ENCODE measurements at regions not wholly inside any gene's neighbourhood (a gene's known extent, or its start where the extent isn't known, plus 50 kb on each side); places are given as distances from the start of the nearest gene placed in this dataset.

DNA sequence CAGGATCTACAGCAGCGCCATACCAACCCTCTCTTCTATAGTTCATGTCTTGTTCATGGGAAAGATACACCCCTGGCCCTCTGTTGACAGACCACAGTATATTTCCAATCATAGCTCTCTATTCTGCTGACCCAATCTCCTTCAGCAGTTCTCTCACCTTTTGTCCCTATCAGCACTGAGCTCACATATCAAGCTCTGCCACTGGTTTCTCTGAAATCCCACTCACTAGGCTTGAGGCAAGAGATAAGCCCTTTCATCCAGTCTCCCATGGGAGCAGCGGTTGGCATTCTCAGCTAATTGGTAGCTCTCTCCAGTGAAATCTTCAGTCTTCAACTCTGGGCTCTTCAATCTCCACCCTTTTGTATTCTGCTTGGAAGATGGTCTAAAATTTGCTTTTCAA is 313.4 kb downstream of the GJA1 start:
- TF ChIP-seq TAF1 (IDR thresholded peaks at IDR 0.05; ENCODE audit: borderline replicate concordance, insufficient read depth, low read length) (no peak), FOXP2 (optimal IDR thresholded peaks at IDR 0.05; ENCODE audit: borderline replicate concordance, extremely low read depth, extremely low read length, insufficient read depth) (no peak), SIN3A (IDR thresholded peaks at IDR 0.05; ENCODE audit: borderline replicate concordance, insufficient read depth, low read length) (no peak), POLR2AphosphoS5 (IDR thresholded peaks at IDR 0.05; ENCODE audit: low read depth, low read length) (no peak)
- TF ChIP-seq, protein P1, sequence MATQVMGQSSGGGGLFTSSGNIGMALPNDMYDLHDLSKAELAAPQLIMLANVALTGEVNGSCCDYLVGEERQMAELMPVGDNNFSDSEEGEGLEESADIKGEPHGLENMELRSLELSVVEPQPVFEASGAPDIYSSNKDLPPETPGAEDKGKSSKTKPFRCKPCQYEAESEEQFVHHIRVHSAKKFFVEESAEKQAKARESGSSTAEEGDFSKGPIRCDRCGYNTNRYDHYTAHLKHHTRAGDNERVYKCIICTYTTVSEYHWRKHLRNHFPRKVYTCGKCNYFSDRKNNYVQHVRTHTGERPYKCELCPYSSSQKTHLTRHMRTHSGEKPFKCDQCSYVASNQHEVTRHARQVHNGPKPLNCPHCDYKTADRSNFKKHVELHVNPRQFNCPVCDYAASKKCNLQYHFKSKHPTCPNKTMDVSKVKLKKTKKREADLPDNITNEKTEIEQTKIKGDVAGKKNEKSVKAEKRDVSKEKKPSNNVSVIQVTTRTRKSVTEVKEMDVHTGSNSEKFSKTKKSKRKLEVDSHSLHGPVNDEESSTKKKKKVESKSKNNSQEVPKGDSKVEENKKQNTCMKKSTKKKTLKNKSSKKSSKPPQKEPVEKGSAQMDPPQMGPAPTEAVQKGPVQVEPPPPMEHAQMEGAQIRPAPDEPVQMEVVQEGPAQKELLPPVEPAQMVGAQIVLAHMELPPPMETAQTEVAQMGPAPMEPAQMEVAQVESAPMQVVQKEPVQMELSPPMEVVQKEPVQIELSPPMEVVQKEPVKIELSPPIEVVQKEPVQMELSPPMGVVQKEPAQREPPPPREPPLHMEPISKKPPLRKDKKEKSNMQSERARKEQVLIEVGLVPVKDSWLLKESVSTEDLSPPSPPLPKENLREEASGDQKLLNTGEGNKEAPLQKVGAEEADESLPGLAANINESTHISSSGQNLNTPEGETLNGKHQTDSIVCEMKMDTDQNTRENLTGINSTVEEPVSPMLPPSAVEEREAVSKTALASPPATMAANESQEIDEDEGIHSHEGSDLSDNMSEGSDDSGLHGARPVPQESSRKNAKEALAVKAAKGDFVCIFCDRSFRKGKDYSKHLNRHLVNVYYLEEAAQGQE (IDR thresholded peaks at IDR 0.05; ENCODE audit: insufficient read depth in 1 of 2, low read depth in 2 of 2, low read length in 2 of 2): no peak

GRCh38 chr6:121755485-121755884 is 320.0 kb downstream of the GJA1 start:
- no peak for TF ChIP-seq TAF1 (IDR thresholded peaks at IDR 0.05; ENCODE audit: borderline replicate concordance, insufficient read depth, low read length)
- no peak for TF ChIP-seq FOXP2 (optimal IDR thresholded peaks at IDR 0.05; ENCODE audit: borderline replicate concordance, extremely low read depth, extremely low read length, insufficient read depth)
- no peak for TF ChIP-seq SIN3A (IDR thresholded peaks at IDR 0.05; ENCODE audit: borderline replicate concordance, insufficient read depth, low read length)
- TF ChIP-seq, protein P1 (IDR thresholded peaks at IDR 0.05; ENCODE audit: insufficient read depth in 1 of 2, low read depth in 2 of 2, low read length in 2 of 2): no peak
- TF ChIP-seq POLR2AphosphoS5 (IDR thresholded peaks at IDR 0.05; ENCODE audit: low read depth, low read length): no peak

DNA sequence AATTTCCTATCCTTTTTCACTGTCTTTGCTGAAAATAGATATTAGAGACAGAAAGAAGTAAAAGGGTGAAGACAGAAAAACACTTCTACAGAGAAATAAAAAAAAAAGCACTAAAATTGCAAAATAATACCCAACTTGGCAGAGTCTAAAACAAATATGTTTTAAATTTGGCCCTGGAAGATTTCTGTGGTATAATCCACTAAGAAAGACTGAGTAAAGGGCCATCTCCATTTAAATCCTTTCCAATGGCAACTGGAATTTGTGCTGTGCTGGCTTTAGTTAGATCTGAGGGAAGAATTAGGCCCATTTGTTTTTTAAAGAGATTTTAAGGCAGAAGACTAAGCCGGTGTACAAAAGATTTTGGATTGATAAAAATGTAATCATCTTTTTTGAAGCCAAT is 321.2 kb downstream of the GJA1 start:
- TF ChIP-seq SIN3A (IDR thresholded peaks at IDR 0.05; ENCODE audit: borderline replicate concordance, insufficient read depth, low read length): no peak
- no peak for TF ChIP-seq TAF1 (IDR thresholded peaks at IDR 0.05; ENCODE audit: borderline replicate concordance, insufficient read depth, low read length)
- TF ChIP-seq POLR2AphosphoS5 (IDR thresholded peaks at IDR 0.05; ENCODE audit: low read depth, low read length): no peak
- no peak for TF ChIP-seq FOXP2 (optimal IDR thresholded peaks at IDR 0.05; ENCODE audit: borderline replicate concordance, extremely low read depth, extremely low read length, insufficient read depth)
- TF ChIP-seq, protein P1 (IDR thresholded peaks at IDR 0.05; ENCODE audit: insufficient read depth in 1 of 2, low read depth in 2 of 2, low read length in 2 of 2): no peak

DNA sequence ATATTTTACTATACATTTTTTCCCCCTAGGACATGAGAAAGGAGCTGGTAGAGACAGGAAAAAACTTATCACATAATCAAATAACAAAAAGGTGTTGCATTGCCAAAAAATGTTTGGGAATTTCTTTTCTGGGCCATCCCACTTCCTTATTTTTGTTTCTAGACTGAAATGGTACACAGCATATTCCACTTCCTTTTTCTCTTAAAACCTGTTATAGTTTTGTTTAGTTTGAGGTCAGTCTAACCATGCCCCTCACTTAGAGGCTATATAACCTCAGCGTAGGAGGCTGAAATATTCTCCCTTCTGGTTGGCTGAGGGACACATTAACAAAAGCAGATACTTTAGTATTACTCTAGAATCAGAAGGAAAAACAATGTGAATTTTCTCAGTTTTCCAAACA is 323.9 kb downstream of the GJA1 start:
- TF ChIP-seq POLR2AphosphoS5 (IDR thresholded peaks at IDR 0.05; ENCODE audit: low read depth, low read length) (no peak), SIN3A (IDR thresholded peaks at IDR 0.05; ENCODE audit: borderline replicate concordance, insufficient read depth, low read length) (no peak), TAF1 (IDR thresholded peaks at IDR 0.05; ENCODE audit: borderline replicate concordance, insufficient read depth, low read length) (no peak), FOXP2 (optimal IDR thresholded peaks at IDR 0.05; ENCODE audit: borderline replicate concordance, extremely low read depth, extremely low read length, insufficient read depth) (no peak)
- TF ChIP-seq, protein P1 (IDR thresholded peaks at IDR 0.05; ENCODE audit: insufficient read depth in 1 of 2, low read depth in 2 of 2, low read length in 2 of 2): no peak

DNA sequence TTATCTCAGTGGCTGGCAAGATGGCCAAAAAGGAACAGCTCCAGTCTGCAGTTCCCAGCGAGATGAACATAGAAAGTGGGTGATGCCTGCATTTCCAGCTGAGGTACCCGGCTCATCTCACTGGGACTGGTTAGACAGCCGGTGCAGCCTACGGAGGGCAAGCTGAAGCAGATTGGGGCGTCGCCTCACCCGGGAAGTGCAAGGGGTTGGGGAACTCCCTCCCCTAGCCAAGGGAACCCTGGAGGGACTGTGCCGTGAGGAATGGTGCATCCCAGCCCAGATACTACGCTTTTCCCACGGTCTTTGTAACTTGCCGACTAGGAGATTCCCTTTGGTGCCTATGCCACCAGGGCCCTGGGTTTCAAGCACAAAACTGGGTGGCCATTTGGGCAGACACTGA is 324.7 kb downstream of the GJA1 start:
- TF ChIP-seq POLR2AphosphoS5 (IDR thresholded peaks at IDR 0.05; ENCODE audit: low read depth, low read length) (no peak), FOXP2 (optimal IDR thresholded peaks at IDR 0.05; ENCODE audit: borderline replicate concordance, extremely low read depth, extremely low read length, insufficient read depth) (no peak), SIN3A (IDR thresholded peaks at IDR 0.05; ENCODE audit: borderline replicate concordance, insufficient read depth, low read length) (no peak), TAF1 (IDR thresholded peaks at IDR 0.05; ENCODE audit: borderline replicate concordance, insufficient read depth, low read length) (no peak)
- TF ChIP-seq, protein P1 (IDR thresholded peaks at IDR 0.05; ENCODE audit: insufficient read depth in 1 of 2, low read depth in 2 of 2, low read length in 2 of 2): no peak

All from PFSK-1 (cell line).